ENCODE measurements at regions not wholly inside any gene's neighbourhood (a gene's known extent, or its start where the extent isn't known, plus 50 kb on each side); places are given as distances from the start of the nearest gene placed in this dataset.

DNA sequence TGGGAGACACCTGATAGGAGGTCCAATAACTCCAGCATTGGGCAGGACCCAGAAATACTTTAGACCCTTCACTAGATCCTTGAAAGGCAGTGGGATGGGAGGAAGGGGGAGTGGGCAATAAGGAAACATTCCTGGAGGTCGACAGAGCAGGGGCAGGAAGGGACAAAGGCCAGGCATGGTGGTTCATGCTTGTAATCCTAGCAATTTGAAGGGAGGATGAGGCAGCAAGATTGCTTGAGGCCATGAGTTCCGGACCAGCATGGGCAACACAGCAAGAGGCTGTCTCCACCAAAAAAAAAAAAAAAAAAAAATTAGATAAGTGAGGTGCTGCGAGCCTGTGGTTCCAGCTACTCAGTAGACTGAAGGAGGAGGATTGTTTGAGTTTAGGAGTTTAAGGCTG, 134.9 kb downstream of the JCAD start:
- no peak for DNase-seq

DNA sequence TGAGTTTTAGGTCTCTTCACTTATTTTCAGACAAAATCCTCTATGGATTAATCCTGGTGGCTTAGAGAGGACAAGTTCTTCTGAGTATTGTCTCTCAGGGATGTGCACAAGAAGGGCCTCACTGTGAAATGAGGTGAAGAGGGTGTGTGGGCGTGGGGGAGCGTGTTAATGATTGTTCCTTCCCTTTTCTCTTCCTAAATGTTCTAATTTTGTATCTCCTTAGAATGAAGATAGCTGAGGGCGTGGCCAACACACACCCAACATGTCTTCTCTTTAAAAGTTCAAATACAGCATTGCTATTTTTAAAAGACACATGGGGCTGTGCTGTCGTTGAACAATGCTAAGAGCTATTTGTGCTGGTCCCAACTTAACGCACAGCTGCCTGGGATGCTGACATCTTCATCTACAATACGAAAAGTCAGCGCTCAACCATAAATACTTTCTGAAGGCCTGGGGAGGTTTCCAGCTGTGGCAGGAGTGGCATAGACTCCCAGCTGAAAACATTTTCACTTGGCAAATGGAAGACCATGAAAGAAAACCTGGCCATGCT, 135.9 kb downstream of the JCAD start:
- DNase-seq, result no peak

DNA sequence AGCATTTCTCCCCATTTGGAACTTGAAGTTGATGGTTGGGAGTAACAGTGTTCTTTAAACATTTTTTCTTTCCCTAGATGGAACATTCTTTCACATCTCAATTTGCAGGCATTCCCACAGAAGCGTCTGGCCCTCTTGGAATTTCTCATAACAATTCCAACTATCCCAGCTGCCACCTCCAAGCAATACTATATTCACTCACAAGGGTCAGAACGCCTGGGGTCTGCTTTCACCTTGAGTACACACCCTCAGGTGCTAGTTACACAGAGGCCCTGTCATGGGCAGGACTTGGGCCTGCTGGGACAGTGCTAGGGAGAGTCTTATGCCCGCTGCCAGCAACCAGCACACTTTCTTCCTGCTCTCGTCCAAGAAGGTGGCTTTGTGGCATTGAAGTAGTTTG, 136.5 kb downstream of the JCAD start:
- DNase-seq, result no peak

DNA sequence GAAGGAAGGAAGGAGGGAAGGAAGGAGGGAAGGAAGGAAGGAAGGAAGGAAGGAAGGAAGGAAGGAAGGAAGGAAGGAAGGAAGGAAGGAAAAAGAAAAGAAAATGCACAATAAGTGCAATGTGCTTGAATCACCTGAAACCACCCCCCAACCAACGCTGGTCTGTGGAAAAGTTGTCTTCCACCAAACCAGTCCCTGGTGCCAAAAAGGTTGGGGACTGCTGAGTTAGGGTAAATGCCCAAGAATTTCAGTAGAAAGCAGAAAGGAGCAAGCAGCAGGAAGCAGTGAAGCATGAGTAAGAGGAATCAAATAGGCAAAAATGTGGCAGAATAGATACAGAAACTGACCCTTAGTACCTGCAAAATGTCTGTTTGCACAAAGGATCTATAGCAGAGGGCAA, 137.2 kb downstream of the JCAD start:
- DNase-seq, result no peak

DNA sequence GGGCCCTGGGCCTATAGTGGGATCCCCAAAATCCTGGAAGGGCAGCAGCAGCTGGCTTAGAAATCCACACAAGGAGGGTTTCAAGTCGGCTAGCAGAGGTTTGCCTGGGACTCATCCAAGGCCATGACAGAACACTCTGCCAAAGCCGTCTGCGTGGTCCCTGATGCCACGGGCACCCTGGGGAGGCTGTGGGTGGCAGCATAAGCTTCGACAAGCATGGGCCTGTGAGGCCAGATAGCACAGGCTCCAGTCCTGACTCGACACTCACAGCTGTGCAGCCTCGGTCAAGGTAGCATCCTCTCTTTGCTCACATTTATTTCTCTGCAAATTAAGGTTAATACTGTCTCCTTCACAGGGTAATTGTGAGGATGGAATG, 138.3 kb downstream of the JCAD start:
- DNase-seq, result no peak

DNA sequence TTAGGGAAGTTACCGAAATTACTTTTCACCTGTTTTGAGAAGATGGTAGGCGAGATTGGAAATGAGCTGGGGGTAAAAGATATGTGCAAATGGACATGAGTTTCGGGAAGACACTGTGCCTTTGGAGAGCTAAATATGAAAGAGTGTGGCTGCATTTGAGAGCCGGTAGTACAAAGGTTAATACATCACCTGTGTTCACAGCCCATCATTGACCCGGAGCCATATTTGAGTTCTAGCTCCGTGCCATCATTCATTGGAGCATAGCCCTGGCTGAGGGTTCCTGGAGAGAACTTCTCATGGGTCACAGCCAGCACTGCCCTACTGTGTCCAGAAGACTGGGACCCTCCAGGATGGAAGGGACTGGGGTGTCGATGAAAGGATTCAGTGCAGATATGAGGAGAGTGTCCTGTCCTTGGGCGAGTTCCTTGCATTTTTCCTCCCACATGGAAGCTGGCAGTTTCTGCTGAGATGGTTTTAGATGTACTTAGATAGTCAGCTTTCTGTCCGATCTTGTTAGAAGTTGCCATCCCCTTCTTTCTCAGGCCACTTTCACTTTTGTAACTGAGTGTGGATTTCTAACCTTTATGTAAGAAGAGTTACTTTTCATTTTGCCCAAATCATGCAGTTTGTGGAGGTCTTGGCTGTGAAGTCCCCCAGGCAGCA, 138.8 kb downstream of the JCAD start:
- no peak for DNase-seq

DNA sequence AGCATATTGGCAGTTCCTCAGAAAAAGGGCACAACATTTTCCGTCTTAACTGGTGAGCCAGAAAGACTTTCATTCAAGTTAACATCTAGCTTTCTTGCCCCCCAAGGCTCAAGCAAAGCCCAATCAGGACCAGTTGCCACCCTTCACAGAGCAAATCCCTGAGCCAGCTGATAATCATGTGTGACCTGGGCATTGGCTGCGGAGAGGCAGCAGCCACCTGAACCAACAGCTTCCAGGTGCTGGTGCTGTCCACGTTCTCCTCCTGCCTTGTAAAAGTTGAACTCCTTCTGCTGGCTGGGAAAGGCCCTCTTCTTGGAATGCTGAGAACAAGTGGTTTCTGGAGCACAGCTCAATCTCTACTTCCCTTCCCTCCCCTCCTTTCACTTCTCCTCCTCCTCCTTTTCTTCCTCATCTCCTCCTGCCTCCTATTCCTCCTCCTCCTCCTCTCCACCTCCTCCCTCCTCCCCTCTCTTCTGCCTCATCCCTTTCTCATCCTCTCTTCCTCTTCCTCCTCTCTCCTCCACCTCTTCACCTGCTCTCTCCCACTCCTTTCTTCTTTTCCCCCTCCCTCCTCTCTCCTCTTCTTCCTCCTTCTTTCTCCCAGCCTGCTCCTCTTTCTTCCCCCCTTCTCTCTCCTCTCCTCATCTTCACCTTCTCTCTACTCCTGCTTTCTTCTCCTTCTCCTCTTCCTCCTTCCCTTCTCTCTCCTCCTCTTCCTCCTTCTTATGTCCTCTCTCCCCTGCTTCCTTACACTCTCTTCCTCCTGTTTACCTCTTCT, 140.6 kb downstream of the JCAD start:
- DNase-seq, result no peak

DNA sequence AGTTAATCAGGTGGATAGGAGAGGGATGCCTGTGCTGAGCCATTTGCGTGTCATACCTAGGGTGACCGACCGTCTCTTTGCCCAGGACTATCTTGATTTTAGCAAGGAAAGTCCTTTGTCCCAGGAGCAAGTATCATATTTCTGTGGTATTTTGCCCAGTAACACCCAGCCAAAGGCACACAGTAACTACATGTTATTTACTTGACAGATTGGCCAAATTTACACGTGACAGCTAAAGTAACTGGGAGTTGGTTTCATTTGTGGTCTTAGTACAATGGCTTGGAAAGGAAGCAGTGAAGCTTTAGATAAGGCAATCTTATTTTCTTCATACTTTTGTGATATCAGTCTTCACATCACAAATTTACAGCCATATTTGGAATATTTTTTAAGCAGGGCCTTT, 142.1 kb downstream of the JCAD start:
- DNase-seq, result no peak

DNA sequence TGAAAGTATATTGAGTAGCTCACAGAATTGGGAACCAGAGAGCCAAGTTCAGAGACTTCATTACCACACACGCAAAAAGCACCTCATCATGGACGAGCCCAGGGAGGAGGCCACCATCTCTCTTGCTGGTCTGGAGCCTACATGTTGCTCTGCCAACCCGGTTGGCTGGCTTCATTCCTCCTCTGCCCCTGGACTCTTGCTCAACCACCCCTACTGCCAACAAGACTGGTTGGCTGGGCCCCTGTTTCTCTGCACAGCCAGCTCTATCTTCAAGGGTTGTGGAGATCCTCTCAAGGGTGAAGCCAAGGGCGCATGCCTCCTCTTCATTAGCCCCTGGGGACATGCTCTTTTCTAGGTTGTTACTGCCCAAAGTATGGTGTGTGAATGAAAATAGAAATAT, 142.7 kb downstream of the JCAD start:
- DNase-seq, result no peak

DNA sequence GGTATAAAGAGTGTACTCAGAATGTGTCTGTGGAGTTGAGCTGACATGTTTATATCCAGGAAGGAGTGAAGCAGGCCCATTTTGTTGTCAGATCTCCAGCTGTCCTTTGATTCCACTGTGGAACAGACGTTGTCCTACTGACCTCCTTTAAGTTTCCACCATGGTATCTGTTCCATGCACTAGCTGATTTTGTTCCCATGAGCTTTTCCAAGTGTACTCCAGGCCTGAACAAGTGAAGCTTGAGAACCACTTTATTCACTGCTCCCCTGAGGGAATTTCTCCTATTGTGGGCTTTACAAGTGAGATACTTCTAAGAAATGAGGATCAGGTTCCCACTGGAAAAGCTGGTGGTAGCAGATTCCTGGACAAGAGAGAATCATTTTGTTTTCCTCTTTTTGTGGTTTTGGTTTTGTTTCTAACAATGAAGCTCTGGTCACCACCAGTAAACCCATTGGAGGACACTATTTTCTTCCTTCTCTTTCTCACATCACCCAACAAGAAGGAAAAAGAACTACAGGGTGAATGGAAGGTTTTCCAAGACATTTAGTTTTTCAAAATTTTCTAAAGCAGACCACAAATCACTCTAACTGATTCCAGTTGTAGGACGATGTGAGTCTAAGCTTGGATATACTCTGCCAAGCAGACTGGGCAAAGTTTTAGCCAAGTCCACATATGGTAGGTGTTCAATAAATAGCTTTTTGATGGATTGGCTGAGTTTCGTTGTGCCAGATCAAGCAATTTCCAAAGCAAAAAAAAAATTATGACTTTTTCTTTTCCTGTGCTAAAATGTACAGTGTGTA, 144.2 kb downstream of the JCAD start:
- peak; percentile 50 for DNase-seq

DNA sequence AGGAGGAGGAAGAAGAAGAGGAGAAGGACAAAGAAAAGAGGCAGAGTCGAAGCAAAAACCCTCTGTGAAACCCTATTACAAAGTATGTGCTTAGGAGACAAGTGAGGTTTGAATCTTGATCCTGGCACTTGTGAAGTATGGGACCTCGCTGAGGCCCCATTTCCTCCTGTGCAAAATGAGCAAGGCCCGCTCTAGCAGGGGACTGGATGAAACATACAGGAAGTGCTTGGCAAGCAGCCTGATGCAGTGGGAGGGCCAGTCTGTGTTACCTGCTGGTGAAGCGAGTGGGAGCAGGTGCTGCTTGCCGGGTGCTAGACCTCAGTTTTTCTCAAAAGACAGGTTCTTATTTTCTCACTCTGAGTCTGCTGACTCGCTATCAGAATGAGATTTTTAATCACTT, 150.4 kb downstream of the JCAD start:
- DNase-seq, result no peak

DNA sequence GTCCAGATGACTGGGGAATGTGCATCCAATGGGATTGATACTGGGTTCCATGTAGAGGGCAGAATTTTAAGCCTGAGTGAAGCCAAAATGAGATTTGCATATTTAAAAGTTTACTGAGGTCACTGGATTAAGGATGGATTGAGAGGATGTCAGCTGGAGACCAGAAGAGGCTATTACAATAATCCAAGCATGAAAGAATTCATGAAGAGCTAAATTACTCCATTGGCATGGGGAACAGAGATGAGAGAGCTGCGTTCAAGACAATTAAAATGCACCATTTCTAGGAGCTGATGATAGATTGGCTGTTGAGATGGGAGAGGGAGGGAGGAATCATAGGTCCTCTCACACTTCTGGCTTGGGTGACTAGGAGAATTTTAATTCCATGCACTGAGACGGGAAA, 158.5 kb downstream of the JCAD start:
- no peak for DNase-seq

DNA sequence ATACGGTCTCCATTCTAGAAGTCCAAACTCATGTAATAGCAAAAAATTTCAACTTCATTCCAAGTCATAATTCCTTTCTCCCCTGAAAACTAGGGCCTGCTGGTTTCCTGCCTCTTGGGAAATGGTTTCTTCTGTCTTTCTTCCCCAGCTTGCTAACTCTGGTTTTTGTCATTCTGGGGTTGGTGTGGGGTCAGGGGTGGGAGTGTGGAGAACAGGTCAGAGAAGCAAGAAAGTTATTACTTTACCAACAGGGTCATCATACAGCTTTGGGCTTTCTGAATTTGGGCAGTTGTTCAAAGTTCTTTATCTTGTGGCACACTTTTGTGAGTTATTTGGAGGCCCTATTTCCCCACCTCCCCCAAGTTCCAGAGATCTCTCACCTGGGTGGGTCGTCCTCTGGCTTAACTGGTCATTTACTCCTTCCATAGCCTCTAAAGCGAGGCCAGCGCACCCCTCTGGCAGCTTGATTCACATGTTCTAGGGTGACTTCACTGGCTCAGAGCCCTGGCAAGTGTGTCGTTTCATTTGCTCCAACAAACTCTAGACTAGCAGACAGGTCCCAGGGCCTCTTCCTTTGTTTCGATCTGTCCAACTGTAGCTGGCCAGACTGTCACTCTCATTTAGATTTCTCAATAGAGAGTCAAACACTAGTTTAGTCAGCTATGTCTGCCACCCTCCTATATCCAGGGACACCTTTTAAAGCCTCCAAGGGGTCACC, 161.2 kb downstream of the JCAD start:
- DNase-seq, result no peak

DNA sequence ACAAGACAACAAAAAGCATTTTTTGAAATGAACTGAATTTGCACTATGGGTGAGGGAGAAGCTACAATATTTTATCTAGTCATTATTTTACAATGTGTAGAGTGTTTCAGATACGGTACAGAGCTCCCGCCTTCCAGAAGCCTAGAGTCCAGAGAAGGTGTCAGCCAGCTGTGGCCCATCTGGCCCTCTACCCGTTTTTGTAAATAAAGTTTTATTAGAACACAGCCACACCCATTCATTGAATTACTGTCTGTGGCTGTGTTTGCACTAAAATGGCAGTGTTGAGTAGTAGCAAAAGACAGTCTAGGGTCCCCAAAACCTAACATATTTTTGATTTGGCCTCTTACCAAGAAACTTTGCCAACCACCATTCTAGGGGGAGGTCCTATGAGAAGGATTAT, 162.0 kb downstream of the JCAD start:
- DNase-seq, result no peak

DNA sequence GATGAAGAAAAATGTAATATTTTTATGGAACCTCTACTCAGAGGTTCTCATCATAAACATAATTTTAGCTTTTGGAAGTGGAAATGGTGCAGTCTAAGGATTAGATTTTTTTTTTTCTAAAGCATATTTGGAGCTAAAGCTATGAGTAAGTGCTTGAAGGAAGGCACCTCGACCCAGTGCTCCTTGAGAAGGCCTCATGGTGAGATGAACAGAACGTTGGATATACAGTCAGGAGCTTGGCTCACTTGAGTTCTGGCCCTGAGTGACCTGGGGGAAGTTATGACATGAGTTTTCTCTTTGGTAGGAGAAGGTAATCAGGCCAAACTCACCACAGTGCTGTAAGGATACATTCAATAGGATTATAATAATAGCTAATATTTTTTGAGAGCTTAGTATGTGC, 163.3 kb downstream of the JCAD start:
- DNase-seq, result no peak

DNA sequence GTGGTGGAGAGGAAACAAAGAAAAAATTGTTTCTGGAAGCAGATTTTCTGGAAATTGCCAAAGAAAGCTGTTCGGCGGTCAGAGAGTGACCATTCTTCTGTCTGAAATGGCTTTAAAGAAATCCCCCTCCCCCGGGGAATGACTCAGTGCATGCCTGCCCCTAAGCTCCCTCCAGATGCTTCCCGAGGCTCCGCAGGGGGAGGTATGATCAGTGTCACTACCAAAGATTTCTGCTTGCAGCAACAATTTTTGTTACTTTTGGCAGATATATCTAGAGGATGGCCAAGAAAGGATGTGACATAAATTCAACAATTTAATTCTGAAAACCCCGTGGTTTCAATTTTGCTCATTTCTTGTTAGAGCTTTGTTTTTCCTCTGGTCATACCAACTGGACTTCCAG, 163.9 kb downstream of the JCAD start:
- peak; percentile 71 for DNase-seq

DNA sequence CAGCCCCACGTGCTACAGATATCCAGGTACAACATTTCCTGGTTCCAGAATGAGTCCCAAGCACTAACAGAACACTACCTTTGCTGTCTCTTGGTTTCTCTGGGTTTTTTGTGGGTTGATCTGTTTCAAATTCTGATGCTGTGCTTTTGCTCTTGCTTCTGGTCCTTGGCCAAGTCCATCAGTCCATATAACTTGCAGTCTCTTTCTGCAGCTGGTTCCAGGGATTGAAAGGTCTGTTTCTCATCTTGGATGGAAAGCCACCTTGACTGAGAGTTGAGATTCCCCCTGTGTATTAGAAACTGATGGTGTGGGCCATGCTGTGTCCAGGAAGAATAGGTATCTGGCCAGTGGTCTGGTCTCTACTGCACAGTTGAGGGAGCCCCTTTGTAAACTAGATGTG, 171.1 kb downstream of the JCAD start:
- no peak for DNase-seq

DNA sequence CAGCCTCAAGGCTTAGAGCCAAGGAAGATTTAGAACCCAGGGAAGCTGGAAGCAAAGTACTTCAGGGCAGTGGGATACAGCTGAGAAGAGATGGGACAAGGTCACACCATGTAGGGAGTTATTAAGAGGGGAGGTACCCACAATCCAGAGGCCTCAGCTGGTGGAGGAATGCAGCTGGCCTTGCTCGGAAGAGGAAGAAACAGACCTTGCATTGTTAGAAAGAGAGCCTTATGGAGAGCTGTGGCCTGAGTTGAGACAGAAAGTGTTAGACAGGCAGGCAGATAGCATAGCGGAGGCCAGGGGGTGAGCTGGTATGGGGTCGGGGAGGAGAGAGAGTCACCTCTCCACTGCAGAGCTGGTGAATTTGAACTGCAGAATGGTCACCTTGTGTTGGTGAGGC, 173.1 kb downstream of the JCAD start:
- no peak for DNase-seq

DNA sequence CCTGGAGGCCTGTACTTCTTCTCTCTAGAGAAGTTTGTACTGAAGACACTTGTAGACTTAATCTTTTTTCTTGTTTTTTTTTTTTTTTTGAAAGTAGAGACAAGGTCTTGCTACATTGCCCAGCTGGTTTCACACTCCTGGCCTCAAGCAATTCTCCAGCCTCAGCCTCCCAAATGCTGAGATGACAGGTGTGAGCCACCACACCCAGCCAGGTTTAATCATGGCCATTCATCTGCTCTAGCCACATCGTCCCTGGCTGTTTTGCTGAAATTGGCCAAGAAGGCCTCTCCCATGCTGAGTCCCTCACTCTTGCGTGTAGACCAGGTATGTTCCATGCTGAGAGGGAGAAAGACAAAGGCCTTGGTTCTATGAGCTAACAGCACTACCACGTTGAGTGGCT, 176.2 kb downstream of the JCAD start:
- DNase-seq, result no peak

DNA sequence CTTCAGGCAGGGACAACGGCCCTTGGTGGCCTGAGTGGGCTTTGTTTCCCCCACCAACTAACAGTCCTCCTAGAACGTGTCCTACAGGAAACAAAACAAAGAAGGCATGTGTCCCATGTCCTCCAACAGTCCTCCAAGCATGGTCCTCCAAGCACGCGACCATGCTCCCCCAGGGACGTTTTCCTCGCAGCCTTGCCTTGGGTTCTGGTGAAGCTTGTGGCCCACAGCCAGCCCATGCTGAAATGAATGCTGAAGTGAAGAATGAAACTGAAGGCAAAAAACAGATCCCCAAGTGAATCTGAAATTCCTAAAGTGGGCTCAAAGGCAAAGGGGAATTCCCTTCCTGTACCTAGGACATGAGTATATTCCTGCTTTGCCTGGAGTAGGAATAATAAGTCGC, 176.6 kb downstream of the JCAD start:
- no peak for DNase-seq

DNA sequence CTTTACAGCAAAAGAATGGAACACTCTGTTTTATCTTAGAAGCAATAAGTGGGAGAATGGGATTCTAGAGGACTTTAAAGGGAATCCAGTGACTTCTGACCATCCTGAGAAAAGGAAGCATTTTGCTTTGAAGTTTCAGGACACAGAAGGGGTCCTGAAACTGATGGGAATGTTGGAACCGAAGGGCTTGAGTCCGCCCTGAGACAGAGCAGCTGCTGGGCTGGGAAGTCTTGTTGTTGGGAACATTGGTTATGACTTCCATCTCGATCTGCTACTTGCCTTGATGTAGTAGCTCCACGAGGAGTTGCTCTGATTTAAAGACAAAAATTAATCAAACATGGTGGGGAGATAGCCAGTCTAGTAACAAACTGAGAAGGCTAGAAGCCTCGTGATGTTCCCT, 177.6 kb downstream of the JCAD start:
- DNase-seq, result no peak

DNA sequence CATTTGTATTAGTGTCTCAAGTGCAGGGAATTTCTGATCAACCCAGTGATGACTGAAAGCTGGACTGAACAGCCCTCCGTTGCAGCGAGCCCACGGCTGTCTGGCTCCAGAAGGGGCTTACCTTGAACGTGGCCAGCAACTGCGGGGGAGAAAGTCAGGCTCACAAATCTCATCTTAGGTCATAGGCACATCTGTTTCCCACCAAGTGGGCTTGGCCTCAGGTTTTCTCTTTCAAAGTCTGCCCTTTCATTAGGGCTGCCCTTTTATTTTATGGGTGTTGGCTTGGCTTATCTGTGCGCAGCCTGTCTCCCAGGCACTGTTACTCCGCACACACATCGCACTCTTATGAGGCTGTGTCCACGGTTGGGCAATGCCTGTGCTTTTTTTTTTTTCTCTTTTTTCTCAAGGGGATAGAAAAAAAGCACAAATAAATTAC, 178.0 kb downstream of the JCAD start:
- no peak for DNase-seq

DNA sequence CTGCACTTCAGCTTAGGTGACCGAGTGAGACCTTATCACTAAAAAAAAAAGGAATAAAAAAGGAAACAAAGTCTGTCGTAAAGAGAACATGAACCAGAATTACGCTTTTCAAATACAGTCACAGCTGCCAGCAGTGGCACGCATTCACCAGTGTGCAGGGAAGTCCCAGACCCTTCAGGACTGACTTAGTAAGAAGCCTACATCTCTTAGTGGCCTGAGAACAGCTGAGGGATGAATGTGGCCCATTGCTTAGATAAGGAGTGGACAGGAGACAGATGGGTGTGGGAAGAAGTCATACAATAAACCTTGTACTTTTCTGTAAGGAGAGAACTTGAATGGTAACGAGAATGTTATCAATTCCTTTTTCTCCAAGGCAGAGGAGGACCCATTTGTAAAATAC, 178.5 kb downstream of the JCAD start:
- DNase-seq, result no peak
